ENCODE measurements at regions not wholly inside any gene's neighbourhood (a gene's known extent, or its start where the extent isn't known, plus 50 kb on each side); places are given as distances from the start of the nearest gene placed in this dataset.

DNA sequence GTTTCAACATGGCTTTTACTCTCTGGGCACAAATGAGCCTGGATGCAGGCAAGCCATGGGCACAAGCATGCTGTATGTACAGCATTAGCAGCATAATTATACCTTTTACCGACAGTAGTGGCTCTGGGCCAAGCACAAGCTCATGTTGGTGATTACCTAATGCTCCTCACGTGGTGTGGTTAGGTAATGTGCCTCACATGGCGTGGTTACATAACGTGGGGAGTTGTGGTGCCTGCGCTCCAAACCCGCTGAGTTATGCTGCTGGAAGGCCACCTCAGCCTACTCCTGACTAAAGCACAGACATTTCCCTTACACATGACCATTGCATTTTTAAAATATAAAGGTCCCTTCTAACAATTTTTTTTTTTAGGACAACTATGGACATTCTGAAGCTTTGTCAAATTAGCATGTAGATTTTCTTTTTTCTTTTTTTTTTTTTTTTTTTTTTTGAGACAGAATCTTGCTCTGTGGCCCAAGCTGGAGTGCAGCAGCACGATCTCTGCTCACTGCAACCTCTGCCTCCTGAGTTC, 794.0 kb downstream of the EFNA5 start:
- intact Hi-C loops (cut with DNase I): loop anchor here (10.0 kb wide), 1 partner anchor 612 kb away; no protein-coding TSS in a partner anchor
- 97% methylated on average over 7 of the region's 7 CpGs for whole genome bisulfite sequencing
- Histone ChIP-seq H3K4me1 (replicated peaks) (no peaks in the 10 kb centered on the region), H3K27me3 (replicated peaks; ENCODE audit: insufficient read depth) (no peaks in the 10 kb centered on the region), H3K9me3 (no peaks in the 10 kb centered on the region), H3K4me3 (no peak overlapping the region), H3K27ac (no peak overlapping the region), H3K36me3 (no peaks in the 10 kb centered on the region)
- TF ChIP-seq POLR2AphosphoS5 (IDR thresholded peaks at IDR 0.05) (no peak), POLR2A (IDR thresholded peaks at IDR 0.05) (no peak)
- TF ChIP-seq, protein P1, sequence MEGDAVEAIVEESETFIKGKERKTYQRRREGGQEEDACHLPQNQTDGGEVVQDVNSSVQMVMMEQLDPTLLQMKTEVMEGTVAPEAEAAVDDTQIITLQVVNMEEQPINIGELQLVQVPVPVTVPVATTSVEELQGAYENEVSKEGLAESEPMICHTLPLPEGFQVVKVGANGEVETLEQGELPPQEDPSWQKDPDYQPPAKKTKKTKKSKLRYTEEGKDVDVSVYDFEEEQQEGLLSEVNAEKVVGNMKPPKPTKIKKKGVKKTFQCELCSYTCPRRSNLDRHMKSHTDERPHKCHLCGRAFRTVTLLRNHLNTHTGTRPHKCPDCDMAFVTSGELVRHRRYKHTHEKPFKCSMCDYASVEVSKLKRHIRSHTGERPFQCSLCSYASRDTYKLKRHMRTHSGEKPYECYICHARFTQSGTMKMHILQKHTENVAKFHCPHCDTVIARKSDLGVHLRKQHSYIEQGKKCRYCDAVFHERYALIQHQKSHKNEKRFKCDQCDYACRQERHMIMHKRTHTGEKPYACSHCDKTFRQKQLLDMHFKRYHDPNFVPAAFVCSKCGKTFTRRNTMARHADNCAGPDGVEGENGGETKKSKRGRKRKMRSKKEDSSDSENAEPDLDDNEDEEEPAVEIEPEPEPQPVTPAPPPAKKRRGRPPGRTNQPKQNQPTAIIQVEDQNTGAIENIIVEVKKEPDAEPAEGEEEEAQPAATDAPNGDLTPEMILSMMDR (IDR thresholded peaks at IDR 0.05): no peak
- no peak for DNase-seq (ENCODE audit: low spot score)

DNA sequence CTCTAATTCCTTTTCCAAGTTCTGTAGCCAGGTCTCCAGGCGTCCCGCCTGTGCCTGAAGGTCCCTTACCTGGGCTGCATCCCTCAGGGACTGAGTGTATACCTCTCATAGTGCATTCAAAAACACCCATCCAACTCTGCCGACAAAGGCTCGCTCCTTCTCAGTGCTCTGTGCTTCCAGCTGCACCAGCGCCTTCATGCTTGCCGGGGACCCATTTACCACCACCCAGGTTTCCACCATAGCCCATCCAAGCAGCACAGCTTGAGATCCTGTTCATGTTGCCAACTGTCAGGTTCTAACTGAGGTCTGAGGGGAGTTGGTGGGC, 794.5 kb downstream of the EFNA5 start:
- TF ChIP-seq POLR2AphosphoS5 (IDR thresholded peaks at IDR 0.05) (no peak), POLR2A (IDR thresholded peaks at IDR 0.05) (no peak)
- TF ChIP-seq, protein P1 (IDR thresholded peaks at IDR 0.05): no peak
- intact Hi-C loops (cut with DNase I): loop anchor here (10.0 kb wide), 1 partner anchor 611 kb away; no protein-coding TSS in a partner anchor
- H3K36me3 ChIP-seq: no peaks in the 10 kb centered on the region
- H3K4me3 ChIP-seq: no peak overlapping the region
- no peak for DNase-seq (ENCODE audit: low spot score)
- H3K4me1 ChIP-seq (replicated peaks): no peaks in the 10 kb centered on the region
- WGBS: 95% methylated on average over 6 of the region's 6 CpGs
- H3K27ac ChIP-seq: no peak overlapping the region
- H3K9me3 ChIP-seq: no peaks in the 10 kb centered on the region
- no peaks in the 10 kb centered on the region for H3K27me3 ChIP-seq (replicated peaks; ENCODE audit: insufficient read depth)

DNA sequence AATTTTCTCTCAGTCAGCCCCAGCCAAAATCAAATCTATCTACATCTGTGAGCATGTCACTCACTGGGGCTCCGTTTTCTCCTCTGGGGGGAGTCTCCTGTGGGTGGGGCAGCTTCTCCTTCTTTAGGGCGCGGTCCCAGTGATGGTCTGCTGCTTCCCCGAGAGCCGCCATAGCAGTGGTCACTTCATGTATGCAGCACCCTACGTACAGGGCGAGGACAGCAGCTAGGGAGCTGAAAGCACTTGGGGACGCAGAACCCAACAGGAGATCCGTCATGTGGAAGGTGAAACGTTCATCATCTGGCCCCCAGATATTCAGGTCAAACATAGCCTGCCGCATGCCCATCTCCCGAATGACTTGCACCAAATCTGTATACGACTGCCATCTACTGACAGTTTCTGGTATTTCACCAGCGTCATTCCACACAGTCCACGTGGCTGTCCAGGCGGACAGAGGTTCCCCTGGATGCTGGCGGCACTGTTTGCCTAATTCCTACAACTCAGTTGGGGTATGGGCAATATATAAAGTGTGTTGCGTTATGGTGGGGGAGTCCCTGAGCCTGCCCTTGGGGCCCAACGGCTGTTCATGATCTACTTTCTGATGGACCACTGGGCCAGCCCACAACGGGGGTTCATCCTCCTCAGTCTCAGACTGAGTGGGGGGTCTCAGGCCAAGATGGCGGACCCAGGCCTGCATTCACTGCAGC, 795.0 kb downstream of the EFNA5 start:
- Histone ChIP-seq H3K36me3 (no peaks in the 10 kb centered on the region), H3K4me3 (no peak overlapping the region), H3K27ac (no peak overlapping the region), H3K4me1 (replicated peaks) (no peaks in the 10 kb centered on the region), H3K27me3 (replicated peaks; ENCODE audit: insufficient read depth) (no peaks in the 10 kb centered on the region), H3K9me3 (no peaks in the 10 kb centered on the region)
- intact Hi-C loops (cut with DNase I): loop anchor here (10.0 kb wide), 1 partner anchor 611 kb away; no protein-coding TSS in a partner anchor
- WGBS: 91% methylated on average over 21 of the region's 21 CpGs
- no peak for DNase-seq (ENCODE audit: low spot score)
- TF ChIP-seq, protein P1 (IDR thresholded peaks at IDR 0.05): peak in 3 of 4 experiments; percentile 35 to 40 (median 37)
- no peak for TF ChIP-seq POLR2AphosphoS5 (IDR thresholded peaks at IDR 0.05)

DNA sequence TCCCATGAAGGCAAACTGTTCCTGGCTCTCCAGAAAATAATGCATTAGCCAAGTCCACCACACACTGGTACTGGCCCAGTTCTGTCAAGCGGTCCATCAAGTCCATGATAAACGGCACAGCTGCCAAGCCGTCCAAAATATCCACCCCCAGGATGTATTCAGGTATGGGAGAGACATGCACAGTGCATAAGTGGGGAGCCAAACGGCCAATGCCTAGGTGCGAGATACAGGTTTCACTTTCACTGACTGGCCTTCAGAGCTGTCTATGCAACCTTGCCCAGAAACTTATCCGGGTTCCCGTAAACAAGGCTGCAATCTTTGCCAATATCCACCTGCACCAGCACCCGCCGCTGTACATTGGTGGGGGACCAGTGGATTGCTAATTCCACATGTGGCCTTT, 795.8 kb downstream of the EFNA5 start:
- Histone ChIP-seq H3K4me1 (replicated peaks) (no peaks in the 10 kb centered on the region), H3K4me3 (no peak overlapping the region), H3K27me3 (replicated peaks; ENCODE audit: insufficient read depth) (no peaks in the 10 kb centered on the region), H3K9me3 (no peaks in the 10 kb centered on the region), H3K27ac (no peak overlapping the region), H3K36me3 (no peaks in the 10 kb centered on the region)
- TF ChIP-seq POLR2A (IDR thresholded peaks at IDR 0.05): no peak
- TF ChIP-seq, protein P1 (IDR thresholded peaks at IDR 0.05): no peak
- no peak for TF ChIP-seq POLR2AphosphoS5 (IDR thresholded peaks at IDR 0.05)
- WGBS: 96% methylated on average over 9 of the region's 9 CpGs
- DNase-seq (ENCODE audit: low spot score): no peak
- intact Hi-C loops (cut with DNase I): loop anchor here (10.0 kb wide), 1 partner anchor 610 kb away; no protein-coding TSS in a partner anchor

DNA sequence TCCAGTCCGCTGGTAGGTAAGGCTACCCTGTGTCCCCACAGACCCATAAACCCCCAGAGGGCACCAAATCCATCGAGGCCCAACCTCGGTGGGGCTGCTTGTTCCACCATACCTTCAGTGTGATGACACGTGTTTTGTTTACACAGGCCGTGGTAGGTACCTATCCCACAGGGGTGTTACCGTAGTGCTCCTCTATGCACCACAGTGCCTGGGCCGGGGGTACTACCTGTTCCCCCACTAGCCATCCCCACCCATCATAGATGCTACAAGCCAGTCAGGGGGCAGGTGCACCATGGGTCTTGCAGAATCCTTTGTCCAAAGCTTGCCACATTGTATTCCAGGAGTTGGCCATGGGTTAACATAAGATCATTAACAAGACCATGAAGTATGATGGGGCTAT, 796.2 kb downstream of the EFNA5 start:
- Histone ChIP-seq H3K4me1 (replicated peaks) (no peaks in the 10 kb centered on the region), H3K27ac (no peak overlapping the region), H3K27me3 (replicated peaks; ENCODE audit: insufficient read depth) (no peaks in the 10 kb centered on the region), H3K9me3 (no peaks in the 10 kb centered on the region), H3K36me3 (no peaks in the 10 kb centered on the region), H3K4me3 (no peak overlapping the region)
- no peak for DNase-seq (ENCODE audit: low spot score)
- TF ChIP-seq, protein P1 (IDR thresholded peaks at IDR 0.05): no peak
- TF ChIP-seq POLR2A (IDR thresholded peaks at IDR 0.05) (no peak), POLR2AphosphoS5 (IDR thresholded peaks at IDR 0.05) (no peak)
- WGBS: 100% methylated on average over 7 of the region's 7 CpGs
- intact Hi-C loops (cut with DNase I): loop anchor here (10.0 kb wide), 1 partner anchor 610 kb away; no protein-coding TSS in a partner anchor
